H9 (cell line): ENCODE measurements at regions not wholly inside any gene's neighbourhood (a gene's known extent, or its start where the extent isn't known, plus 50 kb on each side); places are given as distances from the start of the nearest gene placed in this dataset.

Source experiments
- DNase-seq: peaks from one replicate; pipeline ENCODE4 v3.0.0-alpha.2; 2017
- H2AFZ ChIP-seq: one replicate; pipeline ENCODE4 v1.6.1; 2013; ENCODE audit warnings: mild to moderate bottlenecking, low read length, control low read depth, moderate library complexity
- H2AK5ac ChIP-seq: 2 replicates; pipeline ENCODE4 v1.6.1; 2013; ENCODE audit warnings: low read length, control low read depth, mixed read lengths; ENCODE audit not compliant: insufficient read length
- H2BK120ac ChIP-seq: one replicate; pipeline ENCODE4 v1.6.1; 2013; ENCODE audit warnings: low read depth, mild to moderate bottlenecking, low read length, control low read depth, inconsistent platforms; ENCODE audit not compliant: poor library complexity, severe bottlenecking
- H2BK12ac ChIP-seq: 2 replicates; pipeline ENCODE4 v1.6.1; 2013; ENCODE audit warnings: low read length, control low read depth, mixed read lengths, low read depth; ENCODE audit not compliant: insufficient read length
- H2BK15ac ChIP-seq: 2 replicates; pipeline ENCODE4 v1.6.1; 2013; ENCODE audit warnings: low read depth, low read length, control low read depth
- H2BK20ac ChIP-seq: one replicate; pipeline ENCODE4 v1.6.1; 2013; ENCODE audit warnings: low read depth, mild to moderate bottlenecking, low read length, control low read depth, inconsistent platforms; ENCODE audit not compliant: poor library complexity, severe bottlenecking
- H2BK5ac ChIP-seq: 2 replicates; pipeline ENCODE4 v1.6.1; 2013; ENCODE audit warnings: low read length, control low read depth, mixed read lengths; ENCODE audit not compliant: insufficient read length
- H3K14ac ChIP-seq: 2 replicates; pipeline ENCODE4 v1.6.1; 2013; ENCODE audit warnings: low read length, control low read depth; ENCODE audit not compliant: insufficient read depth
- H3K18ac ChIP-seq: 2 replicates; pipeline ENCODE4 v1.6.1; 2013; ENCODE audit warnings: low read depth, mild to moderate bottlenecking, mixed read lengths, low read length, control low read depth; ENCODE audit not compliant: insufficient read length
- H3K23ac ChIP-seq: 2 replicates; pipeline ENCODE4 v1.6.1; 2013; ENCODE audit warnings: low read length, control low read depth, mixed read lengths, low read depth; ENCODE audit not compliant: insufficient read length
- H3K23me2 ChIP-seq: 2 replicates; pipeline ENCODE4 v1.6.1; 2013; ENCODE audit warnings: low read depth, mild to moderate bottlenecking, mixed read lengths, low read length, control low read depth; ENCODE audit not compliant: insufficient read length, poor library complexity, severe bottlenecking
- H3K27ac ChIP-seq: 2 replicates; pipeline ENCODE4 v1.5.1; 2013; ENCODE audit warnings: low read length, control low read depth, mixed read lengths, low read depth; ENCODE audit not compliant: insufficient read length
- H3K27me3 ChIP-seq: 2 replicates; pipeline ENCODE4 v1.6.1; 2013; ENCODE audit warnings: low read length, control low read depth, inconsistent platforms; ENCODE audit not compliant: insufficient read depth
- H3K4ac ChIP-seq: 2 replicates; pipeline ENCODE4 v1.6.1; 2013; ENCODE audit warnings: low read depth, mild to moderate bottlenecking, control low read depth, inconsistent platforms, low read length, moderate library complexity
- H3K4me1 ChIP-seq: 2 replicates; pipeline ENCODE4 v1.6.1; 2013; ENCODE audit warnings: low read length, control low read depth, inconsistent platforms; ENCODE audit not compliant: insufficient read depth
- H3K4me2 ChIP-seq: 2 replicates; pipeline ENCODE4 v1.6.1; 2013; ENCODE audit warnings: low read length, control low read depth, mixed read lengths; ENCODE audit not compliant: insufficient read length, insufficient read depth
- H3K56ac ChIP-seq: 2 replicates; pipeline ENCODE4 v1.6.1; 2013; ENCODE audit warnings: low read depth, mild to moderate bottlenecking, mixed read lengths, low read length, control low read depth; ENCODE audit not compliant: insufficient read length
- H3K79me1 ChIP-seq: 2 replicates; pipeline ENCODE4 v1.6.1; 2013; ENCODE audit warnings: low read depth, mild to moderate bottlenecking, moderate library complexity, low read length, control low read depth, inconsistent platforms; ENCODE audit not compliant: insufficient read depth, poor library complexity, severe bottlenecking
- H3K79me2 ChIP-seq: 2 replicates; pipeline ENCODE4 v1.6.1; 2013; ENCODE audit warnings: low read length, control low read depth, inconsistent platforms; ENCODE audit not compliant: insufficient read depth
- H3K9ac ChIP-seq: 2 replicates; pipeline ENCODE4 v1.6.1; 2013; ENCODE audit warnings: low read length, control low read depth, mixed read lengths; ENCODE audit not compliant: insufficient read length; ENCODE audit errors: extremely low read depth
- H3K9me3 ChIP-seq: one replicate; pipeline ENCODE4 v1.6.1; 2013; ENCODE audit warnings: low read depth, low read length, inconsistent platforms; ENCODE audit not compliant: control insufficient read depth
- H3T11ph ChIP-seq: one replicate; pipeline ENCODE4 v1.6.1; 2013; ENCODE audit warnings: mild to moderate bottlenecking, low read length, control low read depth, inconsistent platforms
- H4K20me1 ChIP-seq: one replicate; pipeline ENCODE4 v1.6.1; 2013; ENCODE audit not compliant: control insufficient read depth, insufficient read length, insufficient read depth
- H4K5ac ChIP-seq: 2 replicates; pipeline ENCODE4 v1.6.1; 2013; ENCODE audit warnings: low read depth, mild to moderate bottlenecking, mixed read lengths, low read length, control low read depth; ENCODE audit not compliant: insufficient read length
- H4K8ac ChIP-seq: replicated peaks from 2 replicates; pipeline ENCODE4 v1.6.1; 2013; ENCODE audit warnings: low read length, control low read depth, mixed read lengths, low read depth; ENCODE audit not compliant: insufficient read length
- H4K91ac ChIP-seq: 2 replicates; pipeline ENCODE4 v1.6.1; 2013; ENCODE audit warnings: low read depth, mild to moderate bottlenecking, moderate library complexity, mixed read lengths, low read length, control low read depth; ENCODE audit not compliant: insufficient read length
- H3K27ac Mint-ChIP-seq, 3 experiments: 2 replicates in 2 of 3; 3 replicates in 1 of 3; pipeline ENCODE4 v1.8.0; 2020 to 2021; ENCODE audit warnings: mixed read lengths in 3 of 3, mild to moderate bottlenecking in 1 of 3, moderate library complexity in 1 of 3
- H3K27me3 Mint-ChIP-seq: 2 replicates; pipeline ENCODE4 v1.8.0; 2021; ENCODE audit warnings: low read depth, mild to moderate bottlenecking, moderate library complexity, mixed read lengths
- H3K36me3 Mint-ChIP-seq, 3 experiments: 2 replicates in 2 of 3; 3 replicates in 1 of 3; pipeline ENCODE4 v1.8.0; 2020 to 2021; ENCODE audit warnings: low read depth in 3 of 3, mixed read lengths in 3 of 3; ENCODE audit not compliant: insufficient read depth in 1 of 3
- H3K4me1 Mint-ChIP-seq, 2 experiments: 2 replicates each; pipeline ENCODE4 v1.8.0; 2020; ENCODE audit warnings: mixed read lengths in 2 of 2
- H3K4me3 Mint-ChIP-seq, 2 experiments: 2 replicates in 1 of 2; 3 replicates in 1 of 2; pipeline ENCODE4 v1.8.0; 2020 to 2021; ENCODE audit warnings: mild to moderate bottlenecking in 2 of 2, mixed read lengths in 2 of 2, moderate library complexity in 1 of 2
- H3K9me3 Mint-ChIP-seq, 2 experiments: 2 replicates in 1 of 2; 3 replicates in 1 of 2; pipeline ENCODE4 v1.8.0; 2020; ENCODE audit warnings: mild to moderate bottlenecking in 2 of 2, mixed read lengths in 2 of 2, moderate library complexity in 1 of 2
- WGBS: extraction: QIAGEN DNeasy Blood & Tissue Kit; methylation state at CpG from one replicate; pipeline ENCODE4 v1.1.7; 2013; ENCODE audit warnings: missing lambda C conversion rate, low lambda C conversion rate, mixed read lengths; ENCODE audit not compliant: insufficient read length; ENCODE audit errors: extremely low coverage; 5-methylcytosine and 5-hydroxymethylcytosine counted together
- TF ChIP-seq, protein P1 (sequence below): fragments of 200-600 bp; sonication (generic); conservative IDR thresholded peaks from 3 replicates; pipeline ENCODE4 v1.8.0; 2021; ENCODE audit warnings: antibody characterized with exemption, mild to moderate bottlenecking

DNA sequence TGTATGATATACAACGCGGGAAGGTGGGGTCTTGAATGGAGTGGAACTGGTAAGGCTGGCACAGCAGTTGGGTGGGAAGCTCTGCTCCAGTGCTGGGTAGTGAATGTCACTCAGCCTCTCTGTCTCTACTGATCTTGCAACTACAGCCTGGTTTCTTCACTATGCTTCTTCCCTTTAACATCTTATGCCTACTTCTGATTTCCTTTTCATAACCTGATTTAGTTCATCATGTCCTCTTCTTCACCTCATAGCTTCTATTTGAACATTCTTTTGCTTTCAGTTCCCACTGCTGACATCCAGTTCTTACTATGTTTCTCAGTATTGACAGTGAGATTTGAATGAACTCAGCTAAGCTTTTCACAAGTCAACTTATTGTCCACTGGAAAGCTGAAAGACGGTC, 286.2 kb downstream of the ARL6IP6 start:
- no peak overlapping the region for H3T11ph ChIP-seq
- TF ChIP-seq, protein P1, sequence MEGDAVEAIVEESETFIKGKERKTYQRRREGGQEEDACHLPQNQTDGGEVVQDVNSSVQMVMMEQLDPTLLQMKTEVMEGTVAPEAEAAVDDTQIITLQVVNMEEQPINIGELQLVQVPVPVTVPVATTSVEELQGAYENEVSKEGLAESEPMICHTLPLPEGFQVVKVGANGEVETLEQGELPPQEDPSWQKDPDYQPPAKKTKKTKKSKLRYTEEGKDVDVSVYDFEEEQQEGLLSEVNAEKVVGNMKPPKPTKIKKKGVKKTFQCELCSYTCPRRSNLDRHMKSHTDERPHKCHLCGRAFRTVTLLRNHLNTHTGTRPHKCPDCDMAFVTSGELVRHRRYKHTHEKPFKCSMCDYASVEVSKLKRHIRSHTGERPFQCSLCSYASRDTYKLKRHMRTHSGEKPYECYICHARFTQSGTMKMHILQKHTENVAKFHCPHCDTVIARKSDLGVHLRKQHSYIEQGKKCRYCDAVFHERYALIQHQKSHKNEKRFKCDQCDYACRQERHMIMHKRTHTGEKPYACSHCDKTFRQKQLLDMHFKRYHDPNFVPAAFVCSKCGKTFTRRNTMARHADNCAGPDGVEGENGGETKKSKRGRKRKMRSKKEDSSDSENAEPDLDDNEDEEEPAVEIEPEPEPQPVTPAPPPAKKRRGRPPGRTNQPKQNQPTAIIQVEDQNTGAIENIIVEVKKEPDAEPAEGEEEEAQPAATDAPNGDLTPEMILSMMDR = no peak
- no peaks in the 10 kb centered on the region for H3K27me3 ChIP-seq
- no peak overlapping the region for H4K91ac ChIP-seq
- H3K27me3 Mint-ChIP-seq = no peaks in the 10 kb centered on the region; the same call in 1 of the 2 replicates
- H3K36me3 Mint-ChIP-seq = no peaks in the 10 kb centered on the region; a peak in 1 of 7 replicates
- no peak overlapping the region for H4K8ac ChIP-seq
- WGBS = no CpG with 5 or more reads among the region's 3 CpGs
- H3K79me1 ChIP-seq = no peaks in the 10 kb centered on the region
- H4K20me1 ChIP-seq = no peaks in the 10 kb centered on the region
- H3K4me3 Mint-ChIP-seq = no peak overlapping the region
- no peaks in the 10 kb centered on the region for H3K4me1 ChIP-seq
- H3K9me3 Mint-ChIP-seq = 0 out of 5 replicates have a peak, but pooled peaks cover 0 to 2% of the 10 kb centered on the region in 2 experiments
- no peak overlapping the region for H3K23ac ChIP-seq
- no peak overlapping the region for H2BK15ac ChIP-seq
- no peak overlapping the region for H3K4ac ChIP-seq
- H3K27ac Mint-ChIP-seq = no peak overlapping the region
- H2BK12ac ChIP-seq = no peak overlapping the region
- H4K5ac ChIP-seq = no peak overlapping the region
- H2AFZ ChIP-seq = no peak overlapping the region
- no peak overlapping the region for H2BK5ac ChIP-seq
- no peaks in the 10 kb centered on the region for H3K9me3 ChIP-seq
- H3K56ac ChIP-seq = no peak overlapping the region
- H2BK120ac ChIP-seq = no peak overlapping the region
- H3K27ac ChIP-seq = no peak overlapping the region
- H3K14ac ChIP-seq = no peak overlapping the region
- no peaks in the 10 kb centered on the region for H3K79me2 ChIP-seq
- H3K23me2 ChIP-seq = no peaks in the 10 kb centered on the region
- no peak overlapping the region for H3K9ac ChIP-seq
- H3K4me1 Mint-ChIP-seq = no peaks in the 10 kb centered on the region
- no peak overlapping the region for H3K4me2 ChIP-seq
- H2AK5ac ChIP-seq = no peak overlapping the region
- DNase-seq = no peak
- no peak overlapping the region for H3K18ac ChIP-seq
- H2BK20ac ChIP-seq = no peak overlapping the region
